ENCODE measurements at regions not wholly inside any gene's neighbourhood (a gene's known extent, or its start where the extent isn't known, plus 50 kb on each side); places are given as distances from the start of the nearest gene placed in this dataset.
A peak's percentile ranks its signal among the peaks of the same experiment; 100 is the strongest.
"Not testable (repeated sequence)": the region's sequence is repeated elsewhere in the genome, so short reads cannot be mapped to it uniquely, and the experiment has no call there.

- no peak for DNase-seq
Observed at GRCh38 chr3:194028434-194029004, 107.4 kb upstream of the HES1 start.

DNA sequence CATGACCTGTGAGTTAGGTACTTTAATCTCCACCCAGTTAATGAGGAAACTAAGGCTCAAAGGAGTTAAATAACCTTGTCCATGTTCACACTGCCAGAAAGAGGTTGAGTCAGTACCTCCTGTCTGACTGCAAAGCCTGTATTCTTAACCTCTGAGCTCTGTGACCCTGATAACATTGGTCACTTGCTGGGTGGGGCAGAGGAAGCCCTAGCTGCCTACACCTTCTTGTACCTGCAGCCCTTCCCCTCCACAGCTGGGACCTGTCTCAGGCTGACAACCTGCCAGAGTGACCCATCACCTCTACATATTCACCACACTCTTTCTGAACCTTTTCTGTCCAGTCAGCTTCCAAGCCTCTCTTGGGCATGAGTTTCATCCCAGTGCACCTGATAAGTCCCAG is 106.1 kb upstream of the HES1 start:
- no peak for DNase-seq

DNA sequence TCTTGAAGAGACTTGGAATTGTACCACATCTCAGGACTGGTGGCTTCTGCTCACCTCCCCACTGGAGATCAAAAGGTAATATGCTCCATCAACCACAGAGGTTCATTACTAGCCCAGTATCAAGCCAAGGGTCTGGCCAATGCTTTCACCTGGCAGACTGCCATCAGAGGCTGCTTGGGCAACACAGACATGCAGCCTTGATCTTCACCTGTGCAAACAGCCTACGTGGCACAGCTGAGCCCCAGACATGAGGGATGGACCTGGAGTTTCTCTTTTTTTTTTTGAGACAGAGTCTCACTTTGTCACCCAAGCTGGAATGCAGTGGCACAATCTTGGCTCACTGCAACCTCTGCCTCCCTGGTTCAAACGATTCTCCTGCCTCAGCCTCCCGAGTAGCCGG is 105.6 kb upstream of the HES1 start:
- DNase-seq = no peak

GRCh38 chr3:194031349-194031748 is 104.6 kb upstream of the HES1 start:
- DNase-seq = no peak

DNA sequence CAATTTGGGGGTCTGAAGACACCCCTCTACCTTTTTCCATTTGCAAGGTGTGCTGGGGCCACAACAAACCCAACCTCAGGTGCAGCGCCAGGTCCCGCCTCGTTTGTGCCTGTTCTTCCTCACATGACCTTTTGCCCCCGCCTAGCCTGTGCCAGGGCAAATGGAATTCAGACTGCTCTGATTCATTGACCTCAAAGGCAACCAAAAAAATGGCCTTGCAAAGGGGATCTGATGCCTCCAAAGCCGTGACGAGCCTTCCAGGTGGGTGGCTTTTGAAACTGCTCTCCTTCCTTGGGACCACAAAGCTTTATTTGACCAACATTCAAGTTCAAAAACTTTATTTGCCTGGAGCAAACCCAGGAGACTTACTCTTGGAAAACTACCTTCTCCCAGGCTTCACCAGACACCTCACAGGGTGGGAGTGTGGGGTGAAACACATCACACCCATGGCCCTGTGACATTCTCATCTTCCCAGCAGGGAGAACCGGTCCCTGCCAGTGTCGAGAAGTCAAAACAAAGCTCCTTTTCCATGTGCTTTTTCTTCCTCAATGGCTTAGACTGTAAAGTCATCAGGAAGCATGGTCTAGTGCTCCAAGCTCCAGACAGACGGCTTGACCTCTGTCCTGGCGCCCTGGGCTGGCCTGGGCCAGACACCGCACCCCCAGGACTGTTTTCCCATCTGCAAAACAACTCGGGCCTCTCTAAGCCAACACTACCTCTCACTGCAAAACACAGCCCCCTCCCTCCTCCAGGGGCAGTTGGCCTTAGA is 103.9 kb upstream of the HES1 start:
- DNase-seq = no peak

GRCh38 chr3:194032828-194033435 is 103.0 kb upstream of the HES1 start:
- no peak for DNase-seq

DNA sequence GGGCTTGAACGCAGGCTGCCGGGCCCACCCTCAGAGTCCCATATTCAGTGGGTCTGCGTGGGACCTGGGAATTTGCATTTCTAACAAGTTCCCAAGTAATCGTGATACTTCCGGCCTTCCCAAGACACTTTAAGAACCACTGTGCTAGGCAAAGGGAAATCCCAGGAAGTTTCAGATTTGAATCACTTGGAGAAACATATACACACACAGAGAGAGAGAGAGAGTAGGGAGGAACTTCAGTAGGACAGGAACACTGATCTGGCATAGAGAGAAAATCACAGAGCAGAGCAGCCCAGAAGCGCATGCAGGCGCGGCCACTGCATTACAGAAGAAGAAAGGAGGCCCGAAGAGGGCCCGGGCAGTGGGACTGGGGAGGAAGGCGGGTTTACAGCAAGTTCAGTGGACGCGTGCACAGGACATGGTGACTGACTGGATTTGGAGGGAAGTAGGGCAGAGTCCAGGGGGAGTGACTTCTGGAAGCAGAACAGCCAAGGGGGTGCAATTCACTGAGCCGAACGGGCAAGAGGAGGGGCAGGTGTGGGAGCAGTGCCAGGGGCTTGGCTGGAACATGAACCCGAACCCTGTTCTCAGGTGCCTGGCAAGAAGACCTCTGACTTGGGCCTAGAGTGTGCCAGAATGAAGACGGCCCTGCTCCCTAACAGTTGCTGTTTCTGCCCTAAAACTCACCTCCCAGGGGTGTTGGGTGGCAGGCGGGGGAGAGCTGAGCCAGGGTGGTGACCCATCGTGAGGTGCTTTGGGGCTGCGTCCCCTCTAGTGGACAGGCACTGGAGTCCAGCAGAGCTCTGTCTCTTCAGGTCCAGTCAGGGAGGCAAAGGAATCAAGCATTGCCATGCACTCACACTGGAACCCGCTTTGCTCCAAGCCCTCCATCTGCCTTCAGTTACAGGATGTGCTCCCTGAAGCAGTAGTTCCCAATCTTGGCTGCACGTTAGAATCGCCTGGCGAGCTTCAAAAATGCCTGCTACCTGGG is 101.3 kb upstream of the HES1 start:
- no peak for DNase-seq

DNA sequence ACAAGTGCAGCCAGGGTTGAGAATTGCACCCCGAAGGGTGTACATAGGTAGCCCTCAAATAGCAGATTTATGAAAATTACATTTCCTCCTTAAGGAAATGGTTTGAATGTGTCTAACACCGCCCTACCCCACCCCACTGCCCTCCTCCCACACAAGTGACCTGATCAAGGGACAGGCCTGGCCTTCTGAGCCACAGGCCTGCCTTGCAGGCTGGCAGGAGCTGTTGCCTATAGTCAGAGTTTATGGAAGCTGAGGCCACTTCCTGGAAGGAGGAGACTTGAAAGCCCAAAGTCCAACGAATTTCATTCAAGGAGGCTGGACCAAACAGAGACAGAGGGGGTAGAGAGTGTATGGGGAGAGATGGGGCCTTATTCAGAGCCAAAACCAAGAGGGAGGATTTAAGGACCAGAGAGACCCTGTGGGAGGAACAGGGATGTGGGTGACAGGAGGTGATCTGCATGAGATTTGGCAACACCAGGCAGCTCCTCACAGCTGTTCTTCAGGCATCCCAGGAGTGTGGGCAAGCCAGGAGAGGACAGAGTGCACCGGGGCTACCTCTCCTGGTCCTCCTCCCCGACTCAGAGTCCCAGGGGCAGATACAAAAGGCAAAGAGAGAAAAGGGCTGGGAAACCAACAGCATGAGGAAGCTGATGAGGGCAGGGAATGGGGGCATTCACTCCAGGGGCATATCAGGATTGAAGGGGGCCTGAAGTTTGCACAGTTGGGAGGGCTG is 100.4 kb upstream of the HES1 start:
- no peak for DNase-seq

DNA sequence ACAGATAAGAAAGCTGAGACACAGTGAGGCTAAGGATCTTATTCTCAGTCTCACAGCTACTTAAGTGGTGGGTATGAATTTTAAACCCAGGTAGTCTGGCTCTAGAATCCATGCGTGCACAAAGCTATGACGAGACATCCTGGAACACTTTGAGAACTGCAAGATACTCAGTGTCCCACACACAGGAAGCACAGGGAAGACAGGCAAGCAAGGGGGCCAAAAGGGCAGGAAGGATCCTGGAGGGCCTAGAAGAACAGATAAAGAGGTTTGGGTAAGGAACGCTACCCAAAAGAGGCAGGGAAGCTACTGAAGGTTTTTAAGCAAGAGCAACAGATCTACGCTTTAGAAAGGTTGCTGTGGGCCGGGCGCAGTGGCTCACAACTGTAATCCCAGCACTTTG is 99.1 kb upstream of the HES1 start:
- no peak for DNase-seq

- DNase-seq = not testable (repeated sequence)
Observed at GRCh38 chr3:194038346-194038745, 97.6 kb upstream of the HES1 start.

DNA sequence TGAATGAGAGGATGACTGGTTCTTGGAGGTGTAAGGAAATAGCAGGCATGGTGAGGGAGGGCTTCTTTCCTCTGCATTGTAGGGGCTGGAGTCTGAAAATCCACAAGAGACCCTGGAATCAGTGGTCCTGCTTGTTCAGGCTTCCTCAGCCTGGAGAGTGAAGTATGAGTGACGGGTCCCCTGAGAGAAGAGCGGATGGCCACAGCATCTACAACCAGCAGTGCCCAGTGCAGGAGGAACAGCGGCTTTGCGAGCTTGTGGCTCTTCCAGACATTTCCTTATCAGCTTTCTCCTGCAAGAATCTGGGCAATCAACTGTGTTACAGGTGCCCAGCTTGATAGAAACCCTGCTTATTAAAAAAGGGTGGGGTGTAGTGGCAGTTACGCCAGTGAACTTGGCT is 97.0 kb upstream of the HES1 start:
- no peak for DNase-seq

DNA sequence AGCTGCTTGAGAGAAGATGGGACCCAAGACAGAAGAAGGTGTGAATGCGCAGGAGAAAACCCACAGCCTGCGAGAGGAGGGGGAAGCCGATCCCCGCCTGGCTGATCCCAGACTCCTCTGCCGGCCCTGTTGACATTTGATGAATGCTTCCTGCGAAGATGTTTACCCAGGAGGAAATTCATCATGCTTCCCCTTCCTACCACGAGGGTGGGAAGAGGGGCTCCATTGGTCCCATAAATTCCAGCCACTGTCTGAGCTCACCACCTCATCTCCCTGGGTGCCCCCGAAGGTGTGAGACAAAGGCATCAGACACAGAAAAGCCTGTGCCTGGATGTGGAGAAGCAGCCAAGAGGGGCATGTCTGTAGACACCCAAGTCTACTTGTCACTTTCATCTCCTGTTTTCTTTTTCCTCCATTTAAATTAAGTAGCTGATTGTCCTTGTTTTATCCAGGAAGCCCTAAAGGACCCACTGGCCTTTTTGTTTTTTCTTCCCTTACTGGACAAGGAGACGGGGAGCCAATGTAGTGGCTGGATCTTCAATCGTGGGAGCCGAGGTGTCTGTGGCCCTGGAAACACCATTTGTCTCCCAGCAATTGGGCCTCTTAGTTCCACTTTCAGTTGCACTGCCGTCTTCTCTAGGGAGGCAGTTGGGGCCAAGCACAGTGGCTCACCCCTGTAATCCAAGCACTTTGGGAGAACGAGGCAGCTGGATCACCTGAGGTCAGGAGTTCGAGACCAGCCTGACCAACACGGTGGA is 95.3 kb upstream of the HES1 start:
- no peak for DNase-seq

DNA sequence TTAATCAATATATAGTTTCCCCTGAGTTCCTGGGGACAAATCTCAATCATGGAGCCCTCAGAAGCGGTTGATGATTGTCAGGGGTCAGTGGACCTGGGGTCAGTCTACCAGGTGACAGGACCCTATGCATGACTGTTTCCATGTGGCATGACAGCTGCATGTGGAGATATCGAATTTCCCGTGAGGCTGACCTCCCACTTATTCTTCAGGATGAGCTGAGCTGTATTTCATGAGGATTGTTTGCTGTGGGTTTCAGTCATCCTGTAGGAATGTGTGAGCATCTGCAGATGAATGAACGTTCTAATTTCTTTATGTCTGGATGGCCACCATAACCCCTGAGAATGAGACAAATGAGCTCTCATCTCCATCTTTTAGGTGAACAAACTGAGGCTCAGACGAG is 93.0 kb upstream of the HES1 start:
- peak; percentile 38 for DNase-seq

- no peak for DNase-seq
Observed at GRCh38 chr3:194043516-194043915, 92.4 kb upstream of the HES1 start.

- DNase-seq = no peak
Observed at GRCh38 chr3:194045289-194045688, 90.7 kb upstream of the HES1 start.

DNA sequence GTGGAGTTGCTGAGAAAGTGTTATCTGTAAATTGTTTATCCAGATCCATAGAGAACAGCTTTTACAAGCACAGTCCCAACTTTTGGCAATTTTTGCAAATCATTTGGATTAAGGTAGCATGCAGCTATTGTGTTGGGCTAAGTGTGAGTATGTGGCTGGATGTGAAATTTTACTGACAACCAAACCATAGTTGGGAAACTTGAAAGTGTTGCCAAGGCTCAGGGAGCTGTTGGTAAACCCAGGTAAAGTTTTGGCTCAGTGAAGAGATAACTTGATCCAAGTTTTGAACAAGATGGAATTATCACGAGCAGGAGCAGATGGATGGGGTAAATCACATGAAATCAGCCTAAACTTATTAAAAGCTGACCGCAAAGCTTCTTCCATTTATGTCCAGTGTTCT is 90.0 kb upstream of the HES1 start:
- DNase-seq = no peak

DNA sequence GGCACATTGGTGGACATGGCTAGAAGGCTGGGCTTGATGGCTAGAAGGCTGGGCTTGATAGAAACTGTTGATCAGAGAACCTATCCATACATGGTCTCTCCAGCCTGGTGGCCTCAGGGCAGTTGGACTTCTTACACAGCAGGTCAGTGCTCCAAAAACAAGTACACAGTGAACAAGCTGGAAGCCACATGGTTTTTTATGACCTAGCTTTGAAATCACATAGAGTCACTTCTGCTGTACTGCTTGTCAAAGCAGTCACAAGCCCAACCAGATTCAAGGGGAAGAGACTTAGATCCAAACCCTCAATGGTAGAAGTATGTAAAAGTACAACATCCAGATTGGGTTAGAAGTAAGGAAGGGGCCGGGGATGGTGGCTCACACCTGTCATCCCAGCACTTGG is 89.4 kb upstream of the HES1 start:
- DNase-seq = no peak

DNA sequence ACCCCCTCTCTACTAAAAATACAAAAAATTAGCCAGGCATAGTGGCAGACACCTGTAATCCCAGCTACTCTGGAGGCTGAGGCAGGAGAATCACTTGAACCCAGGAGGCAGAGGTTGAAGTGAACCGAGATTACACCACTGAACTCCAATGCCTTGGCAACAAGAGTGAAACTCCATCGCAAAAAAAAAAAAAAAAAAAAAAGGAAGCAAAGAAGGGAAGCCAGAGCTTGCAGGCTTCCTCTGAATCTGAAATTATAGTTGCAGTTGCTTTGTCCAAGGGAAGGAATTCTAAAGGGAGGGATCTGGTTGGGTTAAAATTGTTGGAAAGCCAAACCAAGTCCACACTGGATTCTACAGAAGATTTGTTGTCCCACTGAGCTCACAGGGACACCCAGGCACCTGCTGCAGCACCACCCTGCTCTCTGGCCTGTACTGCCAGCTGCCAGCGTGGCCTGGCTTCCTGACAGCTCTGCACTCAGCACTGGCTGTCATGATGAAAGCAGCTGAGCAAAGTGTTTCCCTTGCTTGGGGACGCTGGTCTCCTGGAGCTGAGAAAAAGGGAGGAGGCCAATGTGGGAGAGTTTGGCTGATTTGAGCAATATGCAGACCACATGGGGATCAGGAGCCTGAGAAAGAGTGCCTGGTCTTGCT is 88.8 kb upstream of the HES1 start:
- peak; percentile 64 for DNase-seq

GRCh38 chr3:194049394-194049793 is 86.6 kb upstream of the HES1 start:
- DNase-seq = peak; percentile 34

GRCh38 chr3:194050782-194051320 is 85.1 kb upstream of the HES1 start:
- DNase-seq = no peak

Data from eye (tissue), 1 donor.